Esophagus squamous epithelium (tissue), 4 donors: ENCODE measurements at regions not wholly inside any gene's neighbourhood (a gene's known extent, or its start where the extent isn't known, plus 50 kb on each side); places are given as distances from the start of the nearest gene placed in this dataset.

Experiments
- POLR2A ChIP-seq, 4 donors: fragments of 450-650 bp; IDR thresholded peaks; one replicate each; pipeline ENCODE4 v1.6.1; 2017; ENCODE audit warnings: antibody characterized with exemption in 4 of 4, mild to moderate bottlenecking in 4 of 4, moderate library complexity in 3 of 4
- TF ChIP-seq, protein P1 (sequence below), 6 experiments: fragments of 450-650 bp in 4 of 6; fragments of 200-600 bp in 2 of 6; sonication (generic) in 2 of 6; IDR thresholded peaks; one replicate each; pipeline ENCODE4 v1.5.1; 2016 to 2019; ENCODE audit warnings: antibody characterized with exemption in 6 of 6, mild to moderate bottlenecking in 4 of 6, moderate library complexity in 4 of 6

DNA sequence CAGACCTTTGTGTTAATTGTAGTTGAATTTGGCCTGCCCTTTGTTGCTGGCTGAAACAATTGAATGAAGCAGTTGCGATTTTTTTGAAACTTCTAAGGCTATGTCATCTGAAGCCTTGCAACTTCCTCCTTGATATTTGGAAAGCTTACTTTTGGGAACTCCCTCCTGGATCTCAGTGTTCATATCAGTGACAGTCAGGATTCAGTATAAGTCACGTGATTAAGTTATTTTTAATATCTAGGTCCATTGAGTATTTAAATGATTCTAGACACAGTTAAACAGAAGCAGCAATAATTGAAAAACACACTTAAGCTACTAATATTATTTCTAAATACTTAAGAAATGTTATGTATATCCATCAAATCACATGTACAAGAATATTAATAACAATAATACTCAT is 951.3 kb downstream of the GRIK2 start:
- TF ChIP-seq, protein P1, sequence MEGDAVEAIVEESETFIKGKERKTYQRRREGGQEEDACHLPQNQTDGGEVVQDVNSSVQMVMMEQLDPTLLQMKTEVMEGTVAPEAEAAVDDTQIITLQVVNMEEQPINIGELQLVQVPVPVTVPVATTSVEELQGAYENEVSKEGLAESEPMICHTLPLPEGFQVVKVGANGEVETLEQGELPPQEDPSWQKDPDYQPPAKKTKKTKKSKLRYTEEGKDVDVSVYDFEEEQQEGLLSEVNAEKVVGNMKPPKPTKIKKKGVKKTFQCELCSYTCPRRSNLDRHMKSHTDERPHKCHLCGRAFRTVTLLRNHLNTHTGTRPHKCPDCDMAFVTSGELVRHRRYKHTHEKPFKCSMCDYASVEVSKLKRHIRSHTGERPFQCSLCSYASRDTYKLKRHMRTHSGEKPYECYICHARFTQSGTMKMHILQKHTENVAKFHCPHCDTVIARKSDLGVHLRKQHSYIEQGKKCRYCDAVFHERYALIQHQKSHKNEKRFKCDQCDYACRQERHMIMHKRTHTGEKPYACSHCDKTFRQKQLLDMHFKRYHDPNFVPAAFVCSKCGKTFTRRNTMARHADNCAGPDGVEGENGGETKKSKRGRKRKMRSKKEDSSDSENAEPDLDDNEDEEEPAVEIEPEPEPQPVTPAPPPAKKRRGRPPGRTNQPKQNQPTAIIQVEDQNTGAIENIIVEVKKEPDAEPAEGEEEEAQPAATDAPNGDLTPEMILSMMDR (IDR thresholded peaks at IDR 0.05) = no peak
- no peak for TF ChIP-seq POLR2A (IDR thresholded peaks at IDR 0.05)
